A549 (cell line): ENCODE measurements at regions not wholly inside any gene's neighbourhood (a gene's known extent, or its start where the extent isn't known, plus 50 kb on each side); places are given as distances from the start of the nearest gene placed in this dataset.

ENCODE experiments used
- ATAC-seq, 2 experiments: fragments of 200-7000 bp in 1 of 2; fragments of >200 bp in 1 of 2; cut with Nextera tagmentation in 1 of 2; cut with Tn5 transposase in 1 of 2; 3 replicates each; pipeline versions ENCODE4 v1.8.0 to v1.9.1; 2018 to 2020; ENCODE audit warnings: mild to moderate bottlenecking in 1 of 2, moderate library complexity in 1 of 2
- CTCF ChIA-PET: fragments of 300-600 bp; sonication (Branson Sonifier 250); formaldehyde crosslinking; extraction: SDS; loops from one replicate; lab custom pipeline; 2021; ENCODE audit warnings: antibody characterized with exemption, inconsistent platforms; lab: Yijun Ruan, JAX
- POLR2A ChIA-PET: fragments of 350-600 bp; formaldehyde crosslinking; extraction: SDS; loops from one replicate; lab custom pipeline; 2021; ENCODE audit warnings: antibody characterized with exemption, inconsistent platforms; lab: Yijun Ruan, JAX
- DNase-seq, 2 experiments: peaks; one replicate each; pipeline versions ENCODE4 v3.0.0 to v3.0.0-alpha.2; 2011 to 2016; ENCODE audit warnings: low read depth in 1 of 2, low spot score in 1 of 2
- FAIRE-seq: peaks from 2 replicates; lab custom pipeline; 2011; peaks lifted over from hg19 to GRCh38; lab: Jason Lieb, UNC
- H3K27ac ChIP-seq, 2 experiments: fragments of >200 bp; sonication (Bioruptor Twin); formaldehyde crosslinking; 3 replicates each; pipeline ENCODE4 v1.5.1; 2016 to 2017
- H3K4me1 ChIP-seq: fragments of >200 bp; sonication (Bioruptor Twin); formaldehyde crosslinking; 3 replicates; pipeline ENCODE4 v1.6.1; 2016
- H3K4me2 ChIP-seq: fragments of >200 bp; sonication (Bioruptor Twin); formaldehyde crosslinking; 3 replicates; pipeline ENCODE4 v1.6.1; 2016
- H3K4me3 ChIP-seq: fragments of >200 bp; sonication (Bioruptor Twin); formaldehyde crosslinking; 3 replicates; pipeline ENCODE4 v1.5.1; 2016
- H3K9me3 ChIP-seq: fragments of >200 bp; sonication (Bioruptor Twin); formaldehyde crosslinking; 3 replicates; pipeline ENCODE4 v1.6.1; 2016
- BCL3 ChIP-seq: fragments of >200 bp; sonication (Bioruptor Twin); formaldehyde crosslinking; IDR thresholded peaks from 3 replicates; pipeline ENCODE4 v1.6.1; 2016
- BHLHE40 ChIP-seq: IDR thresholded peaks from 2 replicates; pipeline ENCODE4 v1.6.1; 2012; ENCODE audit warnings: low read depth, low read length, inconsistent platforms
- CBX2 ChIP-seq: fragments of 200-600 bp; sonication (generic); IDR thresholded peaks from 2 replicates; pipeline ENCODE4 v1.6.1; 2016; ENCODE audit warnings: low read depth, mild to moderate bottlenecking, borderline replicate concordance
- CBX8 ChIP-seq: fragments of 200-600 bp; sonication (generic); IDR thresholded peaks from 2 replicates; pipeline ENCODE4 v1.6.1; 2016
- CEBPB ChIP-seq, 2 experiments: fragments of >200 bp in 1 of 2; sonication (Bioruptor Twin) in 1 of 2; formaldehyde crosslinking in 1 of 2; IDR thresholded peaks; 2 replicates each; pipeline ENCODE4 v1.6.1; 2012 to 2016
- CTCF ChIP-seq: fragments of >200 bp; sonication (Bioruptor Twin); formaldehyde crosslinking; IDR thresholded peaks from 3 replicates; pipeline ENCODE4 v1.5.1; 2016
- EHF ChIP-seq: fragments of 250-450 bp; sonication (Bioruptor Pico); IDR thresholded peaks from 2 replicates; pipeline ENCODE4 v1.5.0; 2020; ENCODE audit warnings: mild to moderate bottlenecking
- EHMT2 ChIP-seq: fragments of 200-600 bp; sonication (generic); IDR thresholded peaks from 2 replicates; pipeline ENCODE4 v1.6.1; 2016; ENCODE audit warnings: antibody characterized with exemption, low read depth, mild to moderate bottlenecking, moderate library complexity
- EP300 ChIP-seq, 2 experiments: fragments of >200 bp; sonication (Bioruptor Twin); formaldehyde crosslinking; IDR thresholded peaks; 2 replicates in 1 of 2; 3 replicates in 1 of 2; pipeline ENCODE4 v1.6.1; 2016 to 2017
- FOSL2 ChIP-seq, 2 experiments: fragments of 450-650 bp in 1 of 2; fragments of >200 bp in 1 of 2; sonication (Bioruptor Twin) in 1 of 2; formaldehyde crosslinking; IDR thresholded peaks; 2 replicates each; pipeline versions ENCODE4 v1.5.0 to v1.6.1; 2016 to 2020; ENCODE audit warnings: mild to moderate bottlenecking in 1 of 2, moderate library complexity in 1 of 2
- HDAC2 ChIP-seq: fragments of 200-600 bp; sonication (generic); IDR thresholded peaks from 2 replicates; pipeline ENCODE4 v1.6.1; 2016
- HOXA7 ChIP-seq: fragments of 250-450 bp; sonication (Bioruptor Pico); IDR thresholded peaks from 2 replicates; pipeline ENCODE4 v1.5.0; 2020; ENCODE audit warnings: mild to moderate bottlenecking, moderate library complexity
- HOXB13 ChIP-seq: fragments of 250-450 bp; sonication (Bioruptor Pico); IDR thresholded peaks from 2 replicates; pipeline ENCODE4 v1.5.0; 2020; ENCODE audit warnings: low read depth, mild to moderate bottlenecking, moderate library complexity
- HOXB5 ChIP-seq: fragments of 250-450 bp; sonication (Bioruptor Pico); IDR thresholded peaks from 2 replicates; pipeline ENCODE4 v1.5.0; 2020; ENCODE audit warnings: mild to moderate bottlenecking, moderate library complexity
- KDM5A ChIP-seq: fragments of 200-600 bp; sonication (generic); IDR thresholded peaks from 2 replicates; pipeline ENCODE4 v1.6.1; 2016; ENCODE audit warnings: antibody characterized with exemption, mild to moderate bottlenecking
- REST ChIP-seq: fragments of 200-600 bp; sonication (generic); IDR thresholded peaks from 2 replicates; pipeline ENCODE4 v1.6.1; 2016; ENCODE audit warnings: antibody characterized with exemption, mild to moderate bottlenecking, moderate library complexity
- RNF2 ChIP-seq: fragments of 200-600 bp; sonication (generic); IDR thresholded peaks from 2 replicates; pipeline ENCODE4 v1.6.1; 2016; ENCODE audit warnings: low read depth, mild to moderate bottlenecking, antibody characterized with exemption, moderate library complexity, borderline replicate concordance
- ZC3H11A ChIP-seq: fragments of 450-650 bp; IDR thresholded peaks from 2 replicates; pipeline ENCODE4 v1.6.1; 2014; ENCODE audit warnings: antibody characterized with exemption, mild to moderate bottlenecking
- WGBS: methylation state at CpG from one replicate; pipeline ENCODE4 v1.1.6; 2017; ENCODE audit errors: missing lambda C conversion rate; 5-methylcytosine and 5-hydroxymethylcytosine counted together
- TF ChIP-seq, protein P1 (sequence below): fragments of 250-450 bp; sonication (Bioruptor Pico); IDR thresholded peaks from 2 replicates; pipeline ENCODE4 v1.5.0; 2021; ENCODE audit warnings: mild to moderate bottlenecking, moderate library complexity, borderline replicate concordance
- TF ChIP-seq, protein P2 (sequence below): fragments of 450-650 bp; IDR thresholded peaks from 2 replicates; pipeline ENCODE4 v1.6.1; 2014; ENCODE audit warnings: antibody characterized with exemption
- TF ChIP-seq, protein P3 (sequence below): fragments of 250-450 bp; sonication (Bioruptor Pico); IDR thresholded peaks from 2 replicates; pipeline ENCODE4 v1.5.0; 2020; ENCODE audit warnings: low read depth, mild to moderate bottlenecking, moderate library complexity

GRCh38 chr4:8709050-8709728 lies 116.6 kb downstream of the CPZ start:
- Histone ChIP-seq H3K27ac (no peak overlapping the region), H3K4me3 (no peak overlapping the region)
- ChIA-PET CTCF (no interaction called here), POLR2A (no interaction called here)
- DNase-seq (no peak), ATAC-seq (no peak)
- TF ChIP-seq HDAC2 (no peak), EHF (CRISPR knock-in tag) (no peak), HOXA7 (no peak), CEBPB (IDR thresholded peaks at IDR 0.05) (no peak), KDM5A (no peak), FOSL2 (IDR thresholded peaks at IDR 0.05) (no peak), FOSL2 (CRISPR knock-in tag; IDR thresholded peaks at IDR 0.05) (no peak)
- TF ChIP-seq, protein P1, sequence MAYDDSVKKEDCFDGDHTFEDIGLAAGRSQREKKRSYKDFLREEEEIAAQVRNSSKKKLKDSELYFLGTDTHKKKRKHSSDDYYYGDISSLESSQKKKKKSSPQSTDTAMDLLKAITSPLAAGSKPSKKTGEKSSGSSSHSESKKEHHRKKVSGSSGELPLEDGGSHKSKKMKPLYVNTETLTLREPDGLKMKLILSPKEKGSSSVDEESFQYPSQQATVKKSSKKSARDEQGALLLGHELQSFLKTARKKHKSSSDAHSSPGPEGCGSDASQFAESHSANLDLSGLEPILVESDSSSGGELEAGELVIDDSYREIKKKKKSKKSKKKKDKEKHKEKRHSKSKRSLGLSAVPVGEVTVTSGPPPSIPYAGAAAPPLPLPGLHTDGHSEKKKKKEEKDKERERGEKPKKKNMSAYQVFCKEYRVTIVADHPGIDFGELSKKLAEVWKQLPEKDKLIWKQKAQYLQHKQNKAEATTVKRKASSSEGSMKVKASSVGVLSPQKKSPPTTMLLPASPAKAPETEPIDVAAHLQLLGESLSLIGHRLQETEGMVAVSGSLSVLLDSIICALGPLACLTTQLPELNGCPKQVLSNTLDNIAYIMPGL (CRISPR knock-in tag) = no peak
- TF ChIP-seq, all 56 proteins: peak for 0
- Histone ChIP-seq H3K4me2 (no peak overlapping the region), H3K9me3 (no peaks in the 10 kb centered on the region; the same call in 2 of the 3 replicates), H3K4me1 (no peaks in the 10 kb centered on the region)
- WGBS = 34% methylated on average over 11 of the region's 15 CpGs
- no peak for FAIRE-seq

DNA sequence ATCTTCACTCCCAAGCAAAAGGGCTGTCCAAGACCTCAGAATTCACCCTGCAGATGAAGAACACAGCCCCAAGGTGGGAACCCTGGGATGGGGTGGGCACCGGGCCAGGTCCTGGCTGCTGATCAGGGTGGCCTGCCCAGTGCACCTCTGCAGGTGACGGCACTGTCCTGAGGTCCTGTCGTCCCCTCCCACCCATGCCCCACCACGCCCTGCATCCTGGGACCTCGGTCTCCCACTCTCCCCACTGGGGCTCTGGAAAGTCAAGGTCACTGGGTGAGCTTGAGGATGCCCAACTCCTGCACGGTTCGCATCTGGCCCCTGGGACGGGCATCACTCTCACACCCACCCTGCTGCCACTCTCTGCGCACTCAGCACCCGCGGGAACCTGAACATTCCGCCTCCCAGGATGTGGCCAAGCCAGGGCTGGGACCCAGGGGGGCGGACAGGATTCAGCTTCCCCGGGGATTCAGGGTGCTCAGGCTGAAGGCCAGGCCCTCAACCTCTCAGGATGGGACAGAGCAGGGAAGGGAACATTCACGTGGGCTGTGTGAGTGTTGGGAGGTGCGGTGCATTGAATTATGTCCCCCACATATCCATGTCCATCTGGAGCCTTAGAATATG lies 115.9 kb downstream of the CPZ start:
- DNase-seq = no peak
- ATAC-seq = no peak
- Histone ChIP-seq H3K4me2 (no peak overlapping the region), H3K4me3 (no peak overlapping the region), H3K4me1 (no peaks in the 10 kb centered on the region), H3K9me3 (no peaks in the 10 kb centered on the region; the same call in 2 of the 3 replicates), H3K27ac (no peak overlapping the region)
- ChIA-PET CTCF (no interaction called here), POLR2A (no interaction called here)
- TF ChIP-seq HOXB5 (CRISPR knock-in tag) = no peak
- TF ChIP-seq, protein P2, sequence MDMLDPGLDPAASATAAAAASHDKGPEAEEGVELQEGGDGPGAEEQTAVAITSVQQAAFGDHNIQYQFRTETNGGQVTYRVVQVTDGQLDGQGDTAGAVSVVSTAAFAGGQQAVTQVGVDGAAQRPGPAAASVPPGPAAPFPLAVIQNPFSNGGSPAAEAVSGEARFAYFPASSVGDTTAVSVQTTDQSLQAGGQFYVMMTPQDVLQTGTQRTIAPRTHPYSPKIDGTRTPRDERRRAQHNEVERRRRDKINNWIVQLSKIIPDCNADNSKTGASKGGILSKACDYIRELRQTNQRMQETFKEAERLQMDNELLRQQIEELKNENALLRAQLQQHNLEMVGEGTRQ = no peak
- TF ChIP-seq, protein P3, sequence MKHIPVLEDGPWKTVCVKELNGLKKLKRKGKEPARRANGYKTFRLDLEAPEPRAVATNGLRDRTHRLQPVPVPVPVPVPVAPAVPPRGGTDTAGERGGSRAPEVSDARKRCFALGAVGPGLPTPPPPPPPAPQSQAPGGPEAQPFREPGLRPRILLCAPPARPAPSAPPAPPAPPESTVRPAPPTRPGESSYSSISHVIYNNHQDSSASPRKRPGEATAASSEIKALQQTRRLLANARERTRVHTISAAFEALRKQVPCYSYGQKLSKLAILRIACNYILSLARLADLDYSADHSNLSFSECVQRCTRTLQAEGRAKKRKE (CRISPR knock-in tag) = no peak
- TF ChIP-seq CBX8 = no peak
- no peak for TF ChIP-seq ZC3H11A
- TF ChIP-seq EHMT2 = no peak
- no peak for TF ChIP-seq HOXB13 (CRISPR knock-in tag)
- no peak for FAIRE-seq
- 17% methylated on average over 6 of the region's 16 CpGs for WGBS

DNA sequence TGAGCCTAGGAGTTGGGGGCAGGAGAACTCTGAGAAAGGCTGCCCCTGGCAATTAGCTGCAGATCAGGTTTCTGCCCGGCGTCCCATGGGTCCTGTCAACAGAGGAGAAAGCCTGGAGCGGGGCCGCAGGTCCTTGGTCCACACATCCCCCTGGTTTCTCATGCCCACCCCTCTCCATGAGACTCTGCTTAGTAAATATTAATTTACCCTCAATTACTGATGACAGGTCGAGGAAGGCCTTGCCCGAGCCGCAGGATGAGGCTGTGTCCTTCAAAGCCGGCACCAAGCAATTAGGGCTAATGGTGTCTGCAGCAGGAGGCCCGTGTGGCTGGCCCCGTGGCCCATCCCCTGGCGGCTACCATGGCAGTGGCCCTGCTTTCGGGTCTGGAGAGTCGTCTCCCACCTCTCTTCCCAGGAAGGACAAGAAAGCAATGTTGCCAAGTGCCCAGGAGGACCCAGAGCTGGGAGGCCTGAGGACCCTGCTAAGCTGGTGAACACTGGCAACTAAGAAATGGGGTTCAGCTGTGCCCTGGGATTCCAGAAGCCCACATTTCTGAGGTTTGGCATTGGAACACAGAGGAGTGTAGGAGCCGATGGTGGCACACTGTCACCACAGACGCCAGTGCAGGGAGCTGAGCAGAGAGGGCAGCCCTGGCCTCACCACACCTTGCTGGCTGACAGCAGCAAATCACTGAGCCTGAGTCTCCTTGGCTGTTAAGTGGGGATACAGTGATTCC lies 114.6 kb downstream of the CPZ start:
- Histone ChIP-seq H3K9me3 (no peaks in the 10 kb centered on the region), H3K27ac (no peak overlapping the region), H3K4me1 (no peaks in the 10 kb centered on the region), H3K4me3 (no peak overlapping the region), H3K4me2 (no peak overlapping the region)
- ATAC-seq = no peak
- ChIA-PET POLR2A (no interaction called here), CTCF (no interaction called here)
- no peak for DNase-seq
- FAIRE-seq = no peak
- WGBS = 45% methylated on average over 4 of the region's 15 CpGs
- TF ChIP-seq EHF (CRISPR knock-in tag) (no peak), REST (no peak), EP300 (IDR thresholded peaks at IDR 0.05) (no peak), BCL3 (no peak), RNF2 (no peak), CTCF (no peak), CBX2 (no peak), BHLHE40 (no peak)
